GM21447 (cell line): ENCODE measurements at regions not wholly inside any gene's neighbourhood (a gene's known extent, or its start where the extent isn't known, plus 50 kb on each side); places are given as distances from the start of the nearest gene placed in this dataset.

Experiments used
- ATAC-seq: cut with Tn5 transposase; IDR thresholded peaks from one replicate; pipeline ENCODE4 v1.9.1; 2021; ENCODE audit not compliant: unreplicated experiment

- no peak for ATAC-seq
Observed at GRCh38 chr3:16050641-16051467, 123.6 kb upstream of the GALNT15 start.

- ATAC-seq, result no peak
Observed at GRCh38 chr3:16051691-16052090, 122.8 kb upstream of the GALNT15 start.

GRCh38 chr3:16052964-16053363, 121.5 kb upstream of the GALNT15 start:
- ATAC-seq, result no peak

GRCh38 chr3:16053794-16054193, 120.7 kb upstream of the GALNT15 start:
- ATAC-seq, result no peak

- ATAC-seq, result no peak
Observed at GRCh38 chr3:16055606-16056211, 118.8 kb upstream of the GALNT15 start.

GRCh38 chr3:16056217-16056616, 118.3 kb upstream of the GALNT15 start:
- ATAC-seq, result no peak

- ATAC-seq, result no peak
Observed at GRCh38 chr3:16058521-16058920, 116.0 kb upstream of the GALNT15 start.

GRCh38 chr3:16059081-16059537, 115.4 kb upstream of the GALNT15 start:
- no peak for ATAC-seq

- no peak for ATAC-seq
Observed at GRCh38 chr3:16059711-16060357, 114.6 kb upstream of the GALNT15 start.

- ATAC-seq, result no peak
Observed at GRCh38 chr3:16060358-16060852, 114.1 kb upstream of the GALNT15 start.

GRCh38 chr3:16060945-16061344, 113.5 kb upstream of the GALNT15 start:
- no peak for ATAC-seq

- ATAC-seq, result no peak
Observed at GRCh38 chr3:16061491-16061890, 113.0 kb upstream of the GALNT15 start.

- ATAC-seq, result no peak
Observed at GRCh38 chr3:16063603-16064002, 110.9 kb upstream of the GALNT15 start.

GRCh38 chr3:16064642-16065414, 109.7 kb upstream of the GALNT15 start:
- ATAC-seq, result no peak

- ATAC-seq, result no peak
Observed at GRCh38 chr3:16066545-16066944, 107.9 kb upstream of the GALNT15 start.

GRCh38 chr3:16066975-16067374, 107.5 kb upstream of the GALNT15 start:
- ATAC-seq, result no peak

- ATAC-seq, result no peak
Observed at GRCh38 chr3:16067837-16068471, 106.5 kb upstream of the GALNT15 start.

GRCh38 chr3:16069149-16069922, 105.1 kb upstream of the GALNT15 start:
- no peak for ATAC-seq

GRCh38 chr3:16070707-16071106, 103.8 kb upstream of the GALNT15 start:
- no peak for ATAC-seq

- no peak for ATAC-seq
Observed at GRCh38 chr3:16071206-16071605, 103.3 kb upstream of the GALNT15 start.
